H1 (cell line): ENCODE measurements at regions not wholly inside any gene's neighbourhood (a gene's known extent, or its start where the extent isn't known, plus 50 kb on each side); places are given as distances from the start of the nearest gene placed in this dataset.

Experiments used
- CTCF ChIA-PET: fragments of 300-600 bp; sonication (Branson Sonifier 250); formaldehyde crosslinking; loops from one replicate; lab custom pipeline; 2021; ENCODE audit not compliant: partially characterized antibody; lab: Charles Lee
- POLR2A ChIA-PET: fragments of 300-600 bp; sonication (Branson Sonifier 250); formaldehyde crosslinking; loops from one replicate; lab custom pipeline; 2021; ENCODE audit warnings: inconsistent platforms; ENCODE audit not compliant: partially characterized antibody; lab: Charles Lee
- DNase-seq, 2 experiments: peaks; one replicate each; pipeline versions ENCODE4 v3.0.0 to v3.0.0-alpha.2; 2010 to 2022; ENCODE audit warnings: low spot score in 2 of 2, low read depth in 1 of 2, mixed read lengths in 1 of 2
- FAIRE-seq: peaks from 2 replicates; lab custom pipeline; 2011; peaks lifted over from hg19 to GRCh38; lab: Jason Lieb, UNC
- H2AFZ ChIP-seq: 2 replicates; pipeline ENCODE4 v1.8.1; 2012; ENCODE audit warnings: low read length, inconsistent platforms
- H2AK5ac ChIP-seq: 2 replicates; pipeline ENCODE4 v1.6.1; 2013; ENCODE audit warnings: low read depth, low read length
- H2BK120ac ChIP-seq: replicated peaks from 2 replicates; pipeline ENCODE3; 2013; ENCODE audit warnings: low read depth, low read length, inconsistent platforms
- H2BK12ac ChIP-seq: 2 replicates; pipeline ENCODE4 v1.6.1; 2013; ENCODE audit warnings: low read depth, low read length
- H2BK15ac ChIP-seq: 2 replicates; pipeline ENCODE4 v1.6.1; 2013; ENCODE audit warnings: low read length
- H2BK20ac ChIP-seq: 2 replicates; pipeline ENCODE4 v1.6.1; 2013; ENCODE audit warnings: low read length
- H2BK5ac ChIP-seq: 2 replicates; pipeline ENCODE4 v1.6.1; 2013; ENCODE audit warnings: low read depth, low read length
- H3K14ac ChIP-seq: 2 replicates; pipeline ENCODE4 v1.6.1; 2013; ENCODE audit warnings: inconsistent platforms; ENCODE audit not compliant: insufficient read length
- H3K18ac ChIP-seq: 2 replicates; pipeline ENCODE4 v1.6.1; 2013; ENCODE audit warnings: low read length; ENCODE audit errors: extremely low read depth
- H3K23ac ChIP-seq: 2 replicates; pipeline ENCODE4 v1.6.1; 2013; ENCODE audit warnings: inconsistent platforms; ENCODE audit not compliant: insufficient read length
- H3K23me2 ChIP-seq: 2 replicates; pipeline ENCODE4 v1.6.1; 2013; ENCODE audit warnings: low read depth, low read length
- H3K27ac ChIP-seq: 2 replicates; pipeline ENCODE4 v1.6.1; 2011; ENCODE audit warnings: low read depth, low read length, inconsistent platforms
- H3K27me3 ChIP-seq, 4 experiments: replicated peaks in 1 of 4; 1 replicate in 1 of 4; 2 replicates in 3 of 4; pipeline versions ENCODE4 v1.6.1 to v1.8.1; 2011 to 2013; ENCODE audit warnings: low read length in 3 of 4, mild to moderate bottlenecking in 3 of 4, inconsistent platforms in 2 of 4, mixed read lengths in 2 of 4, moderate library complexity in 1 of 4; ENCODE audit not compliant: control insufficient read depth in 3 of 4, insufficient read depth in 3 of 4; ENCODE audit errors: extremely low read depth in 1 of 4
- H3K36me3 ChIP-seq, 4 experiments: 2 replicates each; pipeline versions ENCODE4 v1.6.1 to v1.8.1; 2011 to 2013; ENCODE audit warnings: mild to moderate bottlenecking in 4 of 4, low read length in 3 of 4, moderate library complexity in 2 of 4, control low read depth in 1 of 4, inconsistent platforms in 1 of 4; ENCODE audit not compliant: insufficient read depth in 4 of 4, control insufficient read depth in 2 of 4
- H3K4ac ChIP-seq: replicated peaks from 2 replicates; pipeline ENCODE3; 2013; ENCODE audit warnings: low read length, low read depth, mixed read lengths, inconsistent platforms; ENCODE audit not compliant: insufficient read length
- H3K4me1 ChIP-seq, 4 experiments: replicated peaks in 1 of 4; 1 replicate in 1 of 4; 2 replicates in 3 of 4; pipeline versions ENCODE4 v1.6.1 to v1.8.1; 2011 to 2013; ENCODE audit warnings: low read length in 3 of 4, inconsistent platforms in 2 of 4, mixed read lengths in 1 of 4; ENCODE audit not compliant: insufficient read depth in 4 of 4, control insufficient read depth in 3 of 4
- H3K4me2 ChIP-seq, 2 experiments: 2 replicates each; pipeline versions ENCODE4 v1.6.1 to v1.8.1; 2011 to 2013; ENCODE audit warnings: low read depth in 2 of 2, low read length in 2 of 2, control low read depth in 1 of 2, inconsistent platforms in 1 of 2, mild to moderate bottlenecking in 1 of 2; ENCODE audit not compliant: insufficient read depth in 1 of 2
- H3K4me3 ChIP-seq, 4 experiments: fragments of 200-600, 300-600 bp in 1 of 4; sonication (generic), shearing (Covaris generic), sonication (Bioruptor Twin) in 1 of 4; 2 replicates each; pipeline versions ENCODE4 v1.5.1 to v1.8.1; 2011 to 2016; ENCODE audit warnings: low read length in 4 of 4, low read depth in 3 of 4, control low read depth in 2 of 4, inconsistent platforms in 2 of 4, mild to moderate bottlenecking in 2 of 4, mixed read lengths in 1 of 4, moderate library complexity in 1 of 4; ENCODE audit not compliant: insufficient read depth in 2 of 4; ENCODE audit errors: extremely low read depth in 1 of 4
- H3K56ac ChIP-seq: replicated peaks from 2 replicates; pipeline ENCODE3; 2013; ENCODE audit warnings: low read depth, mild to moderate bottlenecking, mixed read lengths, low read length, inconsistent platforms; ENCODE audit not compliant: insufficient read length
- H3K79me1 ChIP-seq: 2 replicates; pipeline ENCODE4 v1.6.1; 2013; ENCODE audit warnings: low read depth, low read length, control low read depth
- H3K79me2 ChIP-seq, 2 experiments: 2 replicates each; pipeline versions ENCODE4 v1.6.1 to v1.8.1; 2012 to 2013; ENCODE audit warnings: low read length in 2 of 2, mild to moderate bottlenecking in 2 of 2, inconsistent platforms in 1 of 2; ENCODE audit not compliant: insufficient read depth in 2 of 2, control insufficient read depth in 1 of 2
- H3K9ac ChIP-seq, 4 experiments: replicated peaks in 1 of 4; 1 replicate in 1 of 4; 2 replicates in 3 of 4; pipeline versions ENCODE4 v1.6.1 to v1.8.1; 2011 to 2013; ENCODE audit warnings: low read depth in 3 of 4, low read length in 3 of 4, control low read depth in 2 of 4, mild to moderate bottlenecking in 2 of 4, moderate library complexity in 2 of 4, inconsistent platforms in 1 of 4; ENCODE audit errors: extremely low read depth in 1 of 4
- H3K9me3 ChIP-seq, 2 experiments: 2 replicates each; pipeline versions ENCODE4 v1.6.1 to v1.8.1; 2012 to 2013; ENCODE audit warnings: mild to moderate bottlenecking in 2 of 2, moderate library complexity in 2 of 2, control low read depth in 1 of 2, inconsistent platforms in 1 of 2, low read depth in 1 of 2, low read length in 1 of 2, mixed read lengths in 1 of 2; ENCODE audit not compliant: insufficient read depth in 2 of 2
- H4K20me1 ChIP-seq, 2 experiments: replicated peaks in 1 of 2; 2 replicates each; pipeline versions ENCODE3 to v1.8.1; 2011 to 2013; ENCODE audit warnings: inconsistent platforms in 2 of 2, low read length in 2 of 2, mild to moderate bottlenecking in 1 of 2; ENCODE audit not compliant: insufficient read depth in 2 of 2, control insufficient read depth in 1 of 2
- H4K5ac ChIP-seq: 2 replicates; pipeline ENCODE4 v1.6.1; 2013; ENCODE audit warnings: low read length, low read depth, mixed read lengths, inconsistent platforms; ENCODE audit not compliant: insufficient read length
- H4K8ac ChIP-seq: 2 replicates; pipeline ENCODE4 v1.8.0; 2013; ENCODE audit warnings: mild to moderate bottlenecking, moderate library complexity, low read length, inconsistent platforms; ENCODE audit not compliant: insufficient read depth; ENCODE audit errors: extremely low read depth
- H4K91ac ChIP-seq: replicated peaks from 2 replicates; pipeline ENCODE3; 2013; ENCODE audit warnings: low read length, mixed read lengths, inconsistent platforms; ENCODE audit not compliant: insufficient read length
- BRCA1 ChIP-seq: IDR thresholded peaks from 2 replicates; pipeline ENCODE4 v1.6.1; 2012; ENCODE audit warnings: low read depth, low read length, improper control_type of control experiment
- CEBPB ChIP-seq: IDR thresholded peaks from 2 replicates; pipeline ENCODE4 v1.6.1; 2012; ENCODE audit warnings: low read depth, low read length
- HDAC6 ChIP-seq: IDR thresholded peaks from one replicate; pipeline ENCODE4 v1.7.1; 2012; ENCODE audit warnings: low read depth, mild to moderate bottlenecking, inconsistent platforms, low read length, moderate library complexity
- NANOG ChIP-seq: IDR thresholded peaks from 2 replicates; pipeline ENCODE4 v1.6.1; 2011; ENCODE audit warnings: low read length, low read depth, mild to moderate bottlenecking, inconsistent platforms; ENCODE audit not compliant: insufficient read depth, poor library complexity, severe bottlenecking
- RAD21 ChIP-seq, 2 experiments: IDR thresholded peaks in 1 of 2; conservative IDR thresholded peaks in 1 of 2; 2 replicates each; pipeline ENCODE4 v1.6.1; 2011; ENCODE audit warnings: low read depth in 2 of 2, low read length in 2 of 2, improper control_type of control experiment in 1 of 2, inconsistent platforms in 1 of 2, mild to moderate bottlenecking in 1 of 2, moderate library complexity in 1 of 2
- RFX5 ChIP-seq: IDR thresholded peaks from 2 replicates; pipeline ENCODE4 v1.6.1; 2011; ENCODE audit warnings: low read depth, low read length, improper control_type of control experiment, borderline replicate concordance
- RXRA ChIP-seq: IDR thresholded peaks from 2 replicates; pipeline ENCODE4 v1.6.1; 2011; ENCODE audit warnings: low read depth, mild to moderate bottlenecking, low read length, moderate library complexity; ENCODE audit not compliant: insufficient read depth
- SIN3A ChIP-seq, 2 experiments: IDR thresholded peaks in 1 of 2; conservative IDR thresholded peaks in 1 of 2; 2 replicates each; pipeline ENCODE4 v1.6.1; 2011 to 2012; ENCODE audit warnings: low read length in 2 of 2, improper control_type of control experiment in 1 of 2, low read depth in 1 of 2, mild to moderate bottlenecking in 1 of 2
- TCF12 ChIP-seq: IDR thresholded peaks from 2 replicates; pipeline ENCODE4 v1.6.1; 2011; ENCODE audit warnings: low read depth, mild to moderate bottlenecking, low read length
- WGBS, 2 experiments: shearing (Covaris generic) in 1 of 2; methylation state at CpG; one replicate each; pipeline versions ENCODE4 v1.1.6 to v1.1.7; 2013 to 2015; ENCODE audit warnings: low lambda C conversion rate in 2 of 2, mixed read lengths in 2 of 2, inconsistent platforms in 1 of 2, low coverage in 1 of 2, missing lambda C conversion rate in 1 of 2; ENCODE audit not compliant: insufficient replicate concordance in 2 of 2, insufficient coverage in 1 of 2, insufficient read length in 1 of 2; ENCODE audit errors: extremely low coverage in 1 of 2, missing lambda C conversion rate in 1 of 2; 5-methylcytosine and 5-hydroxymethylcytosine counted together
- TF ChIP-seq, protein P1 (sequence below): IDR thresholded peaks from 2 replicates; pipeline ENCODE4 v1.6.1; 2012; ENCODE audit warnings: inconsistent platforms
- TF ChIP-seq, protein P2 (sequence below): IDR thresholded peaks from 2 replicates; pipeline ENCODE4 v1.6.1; 2011; ENCODE audit warnings: low read length, improper control_type of control experiment

DNA sequence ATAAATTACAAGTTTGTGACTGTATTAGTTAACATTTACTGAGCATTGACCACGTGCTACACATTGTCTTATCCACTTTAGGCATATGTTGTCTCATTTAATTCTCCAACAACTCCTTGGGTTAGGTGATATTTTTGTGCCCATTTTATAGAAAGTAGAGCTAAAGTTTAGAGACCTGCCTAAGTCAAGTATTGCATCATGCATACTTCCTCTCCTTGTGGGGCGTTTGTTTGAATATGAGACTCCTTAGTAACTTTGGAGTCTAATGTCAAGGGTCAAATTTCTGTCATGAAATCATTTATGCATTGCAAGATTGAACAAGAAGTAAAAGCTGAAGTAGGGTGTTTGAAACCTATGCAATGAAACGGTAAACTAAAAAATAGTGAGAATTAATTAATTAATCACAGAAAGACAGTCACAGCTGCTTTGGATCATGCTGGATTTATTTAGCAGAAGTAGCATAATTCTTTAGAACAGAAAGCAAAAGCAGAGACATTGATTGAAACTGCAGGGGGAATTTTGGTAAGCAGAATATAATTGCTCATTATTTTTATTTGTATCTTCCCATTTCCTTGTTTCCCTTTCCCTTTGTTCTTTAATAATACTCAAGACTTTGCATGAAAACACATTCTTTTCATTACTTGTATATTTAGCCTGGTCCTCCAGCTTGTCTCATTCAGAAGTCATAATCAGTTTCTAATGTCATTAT, 1374.4 kb upstream of the GJE1 start:
- H4K5ac ChIP-seq, result no peak overlapping the region
- no peak for FAIRE-seq
- TF ChIP-seq RFX5, result no peak
- TF ChIP-seq, protein P1, sequence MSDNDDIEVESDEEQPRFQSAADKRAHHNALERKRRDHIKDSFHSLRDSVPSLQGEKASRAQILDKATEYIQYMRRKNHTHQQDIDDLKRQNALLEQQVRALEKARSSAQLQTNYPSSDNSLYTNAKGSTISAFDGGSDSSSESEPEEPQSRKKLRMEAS, result no peak
- TF ChIP-seq BRCA1, result no peak
- TF ChIP-seq SIN3A (conservative IDR thresholded peaks at IDR 0.05 in 1 of 2, IDR thresholded peaks at IDR 0.05 in 1 of 2; ENCODE audit: low read depth in 1 of 2, low read length in 2 of 2), result no peak
- no peak for TF ChIP-seq HDAC6
- TF ChIP-seq NANOG, result no peak
- no peak for TF ChIP-seq TCF12
- TF ChIP-seq, protein P2, sequence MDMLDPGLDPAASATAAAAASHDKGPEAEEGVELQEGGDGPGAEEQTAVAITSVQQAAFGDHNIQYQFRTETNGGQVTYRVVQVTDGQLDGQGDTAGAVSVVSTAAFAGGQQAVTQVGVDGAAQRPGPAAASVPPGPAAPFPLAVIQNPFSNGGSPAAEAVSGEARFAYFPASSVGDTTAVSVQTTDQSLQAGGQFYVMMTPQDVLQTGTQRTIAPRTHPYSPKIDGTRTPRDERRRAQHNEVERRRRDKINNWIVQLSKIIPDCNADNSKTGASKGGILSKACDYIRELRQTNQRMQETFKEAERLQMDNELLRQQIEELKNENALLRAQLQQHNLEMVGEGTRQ, result no peak
- no peak for TF ChIP-seq RAD21 (IDR thresholded peaks at IDR 0.05 in 1 of 2, conservative IDR thresholded peaks at IDR 0.05 in 1 of 2; ENCODE audit: low read depth in 2 of 2, low read length in 2 of 2)
- no peak for TF ChIP-seq CEBPB
- TF ChIP-seq RXRA, result no peak

More for the DNA sequence above, 1374.4 kb upstream of the GJE1 start:
- Histone ChIP-seq H3K23me2 (no peaks in the 10 kb centered on the region), H4K91ac (no peak overlapping the region), H3K4ac (no peak overlapping the region), H3K23ac (no peak overlapping the region), H2BK15ac (no peak overlapping the region), H3K27me3 (no peaks in the 10 kb centered on the region), H3K18ac (no peak overlapping the region), H3K79me2 (no peaks in the 10 kb centered on the region), H2AK5ac (no peak overlapping the region), H4K20me1 (no peaks in the 10 kb centered on the region), H2BK12ac (no peak overlapping the region), H2AFZ (no peak overlapping the region), H2BK20ac (no peak overlapping the region), H3K56ac (no peak overlapping the region), H3K27ac (no peak overlapping the region), H4K8ac (no peak overlapping the region), H3K14ac (no peak overlapping the region), H3K4me3 (no peak overlapping the region), H3K4me1 (no peaks in the 10 kb centered on the region), H3K9me3 (no peaks in the 10 kb centered on the region), H3K79me1 (no peaks in the 10 kb centered on the region), H3K36me3 (no peaks in the 10 kb centered on the region; a peak in 1 of 8 replicates), H3K9ac (no peak overlapping the region), H2BK5ac (no peak overlapping the region), H2BK120ac (no peak overlapping the region), H3K4me2 (no peak overlapping the region; a peak in 1 of 4 replicates)
- CTCF ChIA-PET, result no interaction called here
- DNase-seq, result no peak
- POLR2A ChIA-PET, result no interaction called here
- WGBS, 2 experiments, result 93% methylated on average over 3 of the region's 3 CpGs; no CpG with 5 or more reads in 1 of the 2 experiments
